Activated naive CD4-positive, alpha-beta T cell (primary cell): ENCODE measurements at regions not wholly inside any gene's neighbourhood (a gene's known extent, or its start where the extent isn't known, plus 50 kb on each side); places are given as distances from the start of the nearest gene placed in this dataset.

Experiments used
- DNase-seq, 4 experiments: peaks; one replicate each; lab custom pipeline; 2025; lab: John Stamatoyannopoulos, UW

DNA sequence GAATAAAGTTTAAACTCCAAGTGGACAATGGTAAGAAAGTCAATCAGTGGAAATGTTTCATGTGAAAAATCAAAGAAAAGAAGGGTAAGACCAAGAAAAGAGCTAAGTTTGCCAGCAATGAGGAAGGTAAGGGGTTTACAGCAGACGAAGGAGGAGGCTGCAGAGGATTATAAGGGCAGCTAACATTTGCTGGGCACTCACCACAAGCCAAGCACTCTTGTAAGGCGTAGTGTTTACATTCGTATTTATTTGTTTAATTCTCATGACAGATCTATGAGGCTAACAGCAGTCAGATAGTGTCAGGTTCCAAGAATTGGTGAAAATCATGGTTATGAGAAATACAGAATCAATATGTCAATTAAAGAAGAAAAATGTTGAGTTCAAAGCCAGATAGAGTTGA lies 75.2 kb upstream of the NGF start:
- DNase-seq = no peak

DNA sequence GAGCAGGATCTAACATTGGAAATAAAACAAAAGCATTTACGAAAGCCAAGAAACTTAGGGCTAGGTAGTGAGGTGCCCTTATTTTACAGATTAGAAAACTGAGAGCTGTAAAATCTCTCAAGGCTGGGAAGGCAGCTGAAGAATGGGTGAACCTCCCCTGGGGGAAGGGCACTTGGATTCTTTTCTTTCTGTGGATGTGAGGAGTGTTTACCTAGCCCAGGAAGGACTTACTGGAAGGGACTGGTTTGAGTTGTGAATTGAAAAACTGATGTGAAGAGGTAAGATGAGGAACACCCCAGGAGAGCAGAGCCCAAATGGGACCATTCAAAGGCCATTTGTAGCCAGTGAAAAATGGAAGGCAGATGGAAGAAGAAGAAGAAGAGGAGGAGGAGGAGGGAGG lies 74.7 kb upstream of the NGF start:
- DNase-seq = no peak

GRCh38 chr1:115412286-115412685 lies 74.2 kb upstream of the NGF start:
- DNase-seq = no peak

DNA sequence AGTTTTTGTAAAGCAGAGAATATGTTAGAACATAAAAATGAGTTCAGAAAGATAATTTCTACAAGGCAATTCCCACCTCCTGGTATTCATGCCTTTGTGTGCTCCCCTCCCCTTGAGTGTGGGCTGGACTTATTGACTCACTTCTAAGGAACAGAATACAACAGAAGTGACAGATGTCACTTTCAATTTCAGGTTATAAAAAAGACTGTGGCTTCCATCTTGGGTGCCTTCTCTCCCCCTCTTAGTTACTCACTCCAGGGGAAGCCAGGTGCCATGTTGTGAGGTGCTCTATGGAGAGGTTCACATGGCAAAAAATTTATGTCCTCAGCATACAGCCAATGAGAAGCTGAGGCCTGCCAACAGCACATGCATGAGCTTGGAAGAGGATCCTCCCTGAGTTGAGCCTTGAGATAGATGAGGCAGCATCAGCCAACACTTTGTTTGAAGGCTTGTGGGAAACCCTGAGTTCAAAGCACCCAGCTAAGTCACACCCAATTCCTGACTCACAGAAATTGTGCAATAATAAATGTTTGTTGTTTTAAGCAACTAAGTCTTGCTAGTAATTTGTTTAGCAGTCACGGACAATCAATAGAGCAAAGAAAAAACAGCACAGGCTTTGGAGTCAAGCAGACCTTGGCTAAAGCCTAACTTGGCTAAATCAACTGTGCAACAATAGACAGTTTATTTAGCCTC lies 73.5 kb upstream of the NGF start:
- no peak for DNase-seq

- DNase-seq = no peak
These were observed 71.3 kb upstream of the NGF start for GRCh38 chr1:115409094-115410015.

DNA sequence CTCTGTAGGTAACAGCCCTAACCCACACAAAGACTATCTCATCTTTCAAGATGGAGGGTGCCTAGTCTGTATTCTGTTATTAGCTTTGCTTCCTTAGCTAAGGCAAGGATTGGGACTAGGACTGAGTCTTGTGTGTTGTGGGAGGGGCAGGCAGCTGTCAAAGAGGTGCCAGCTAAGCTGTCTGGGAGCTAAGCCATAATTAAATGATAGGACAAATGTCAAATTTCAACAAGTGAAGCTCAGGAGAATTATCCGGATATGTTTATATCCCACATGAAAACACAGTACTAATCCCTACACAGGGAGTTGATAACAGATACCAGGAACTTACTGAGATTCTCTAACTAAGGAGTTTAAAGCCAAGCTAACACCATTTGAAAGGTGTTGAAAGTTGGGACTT lies 70.5 kb upstream of the NGF start:
- no peak for DNase-seq

DNA sequence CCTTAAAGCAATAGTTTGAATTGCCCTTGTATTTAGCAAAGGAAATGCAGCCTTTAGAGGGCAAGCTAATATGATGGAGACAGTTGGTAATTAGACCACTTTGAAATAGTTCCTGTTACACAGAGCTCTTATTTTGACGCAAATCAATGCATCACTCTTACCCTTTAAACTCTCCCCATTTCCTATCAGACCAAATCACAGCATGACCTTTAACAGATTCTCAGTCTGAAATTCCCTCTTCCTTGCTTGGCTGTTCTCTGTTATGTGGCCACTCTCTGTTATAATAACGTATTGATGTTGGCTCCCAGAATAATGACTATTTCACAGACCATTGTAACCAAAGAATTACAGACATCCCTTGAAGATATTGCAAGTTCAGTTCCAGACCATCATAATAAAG lies 66.9 kb upstream of the NGF start:
- no peak for DNase-seq

GRCh38 chr1:115402753-115403184 lies 64.7 kb upstream of the NGF start:
- no peak for DNase-seq

DNA sequence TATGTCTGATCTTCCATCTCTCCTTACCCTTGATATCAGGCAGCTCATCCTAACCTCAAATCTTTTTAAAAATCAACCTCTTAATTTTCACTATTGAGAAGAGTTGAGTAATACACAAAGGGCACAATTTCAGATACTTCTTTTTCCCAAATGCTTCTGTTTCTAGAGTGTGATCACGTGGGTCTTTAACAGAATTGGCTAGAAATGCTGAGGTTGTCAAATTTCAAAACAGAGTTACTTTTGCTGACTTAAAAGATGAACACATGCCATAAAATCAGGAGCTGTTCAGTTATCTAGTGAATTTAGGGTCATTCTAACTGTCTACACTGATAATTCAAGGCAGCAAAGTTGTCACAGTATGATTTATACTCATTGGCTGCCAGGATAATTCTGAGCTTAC lies 63.6 kb upstream of the NGF start:
- no peak for DNase-seq

GRCh38 chr1:115400891-115401290 lies 62.8 kb upstream of the NGF start:
- no peak for DNase-seq

DNA sequence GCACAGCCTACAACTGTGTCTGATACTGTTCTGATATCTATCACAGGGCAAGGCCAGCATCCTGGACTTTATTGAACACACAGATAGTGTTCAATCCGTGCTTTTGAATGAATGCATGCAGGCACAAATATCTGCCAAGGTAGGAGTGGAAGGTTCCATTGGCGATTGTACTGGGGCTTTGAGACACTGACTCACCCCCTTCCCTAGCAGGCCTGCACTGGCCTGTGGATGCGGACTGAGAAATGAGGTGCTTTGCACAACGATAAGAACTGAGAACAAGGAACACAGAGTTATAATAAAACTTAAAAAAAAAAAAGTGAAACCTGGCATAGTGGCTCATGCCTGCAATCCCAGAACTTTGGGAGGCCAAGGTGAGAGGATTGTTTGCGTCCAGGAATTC lies 62.4 kb upstream of the NGF start:
- no peak for DNase-seq

DNA sequence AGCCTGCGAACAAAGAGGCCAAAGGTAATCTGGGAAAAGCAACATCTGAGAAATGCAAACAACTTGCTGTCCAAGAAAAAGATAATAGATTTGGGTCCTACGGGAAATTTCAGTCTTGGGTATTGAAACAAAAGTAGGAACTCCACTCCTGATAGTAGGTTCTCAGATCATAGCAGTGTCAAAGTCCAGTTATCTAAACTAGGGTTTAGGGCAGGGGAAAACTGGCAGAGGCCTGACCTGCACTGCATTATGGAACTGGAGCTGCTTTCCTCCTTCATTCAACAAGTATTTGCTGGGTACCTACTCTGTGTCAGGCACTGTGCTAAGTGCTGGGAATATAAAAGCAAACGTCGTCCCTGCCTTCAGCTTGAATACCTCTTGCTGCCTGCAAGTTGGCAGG lies 60.7 kb upstream of the NGF start:
- DNase-seq = no peak
